ENCODE measurements at regions not wholly inside any gene's neighbourhood (a gene's known extent, or its start where the extent isn't known, plus 50 kb on each side); places are given as distances from the start of the nearest gene placed in this dataset.

GRCh38 chr2:64359892-64360657, 93.9 kb upstream of the LGALSL start:
- no peaks in the 10 kb centered on the region for H3K36me3 ChIP-seq
- H3K27ac ChIP-seq, result peak overlapping the region; percentile 72 to 78
- H3K4me1 ChIP-seq, result peaks cover 0 to 10% of the 10 kb centered on the region in 2 donors
- intact Hi-C loops (cut with DNase I), result loop anchor here (1.0 to 5.0 kb wide), 4 partner anchors 28 to 162 kb away; partner anchors contain the start of genes AFTPH and LGALSL
- no peaks in the 10 kb centered on the region for H3K27me3 ChIP-seq
- peak; percentile 90 to 97 for DNase-seq (ENCODE audit: low spot score in 2 of 2)
- no peak overlapping the region for H3K4me3 ChIP-seq
- TF ChIP-seq CTCF (IDR thresholded peaks at IDR 0.05), result no peak
- no peaks in the 10 kb centered on the region for H3K9me3 ChIP-seq

GRCh38 chr2:64361151-64361938, 92.6 kb upstream of the LGALSL start:
- DNase-seq (ENCODE audit: low spot score in 2 of 2), result no peak
- no peaks in the 10 kb centered on the region for H3K9me3 ChIP-seq
- no peak for TF ChIP-seq CTCF (IDR thresholded peaks at IDR 0.05)
- H3K4me1 ChIP-seq, result peaks cover 0 to 10% of the 10 kb centered on the region in 2 donors
- intact Hi-C loops (cut with DNase I), result loop anchor here (2.0 to 5.0 kb wide), 2 partner anchors 43 to 161 kb away; partner anchors contain the start of gene AFTPH
- H3K27ac ChIP-seq, result no peak overlapping the region
- no peaks in the 10 kb centered on the region for H3K27me3 ChIP-seq
- no peaks in the 10 kb centered on the region for H3K36me3 ChIP-seq
- no peak overlapping the region for H3K4me3 ChIP-seq

GRCh38 chr2:64362562-64363026, 91.4 kb upstream of the LGALSL start:
- TF ChIP-seq CTCF (IDR thresholded peaks at IDR 0.05), result no peak
- DNase-seq (ENCODE audit: low spot score in 2 of 2), result no peak
- no peak overlapping the region for H3K4me3 ChIP-seq
- no peaks in the 10 kb centered on the region for H3K27me3 ChIP-seq
- intact Hi-C loops (cut with DNase I), result loop anchor here (5.0 kb wide), 1 partner anchor 160 kb away; the partner anchor contains the start of gene AFTPH
- H3K4me1 ChIP-seq, result peaks cover 0 to 10% of the 10 kb centered on the region in 2 donors
- no peak overlapping the region for H3K27ac ChIP-seq
- H3K9me3 ChIP-seq, result no peaks in the 10 kb centered on the region
- H3K36me3 ChIP-seq, result no peaks in the 10 kb centered on the region

- Histone ChIP-seq H3K27ac (no peak overlapping the region), H3K4me3 (no peak overlapping the region), H3K36me3 (no peaks in the 10 kb centered on the region), H3K9me3 (no peaks in the 10 kb centered on the region), H3K27me3 (no peaks in the 10 kb centered on the region), H3K4me1 (peaks cover 0 to 10% of the 10 kb centered on the region in 2 donors)
- DNase-seq (ENCODE audit: low spot score in 2 of 2), result no peak
- intact Hi-C loops (cut with DNase I), result loop anchor here (5.0 kb wide), 1 partner anchor 159 kb away; the partner anchor contains the start of gene AFTPH
- no peak for TF ChIP-seq CTCF (IDR thresholded peaks at IDR 0.05)
Observed at GRCh38 chr2:64363140-64363539, 90.8 kb upstream of the LGALSL start.

- no peak overlapping the region for H3K27ac ChIP-seq
- intact Hi-C loops (cut with DNase I), result loop anchor here (5.0 kb wide), 1 partner anchor 158 kb away; the partner anchor contains the start of gene AFTPH
- no peaks in the 10 kb centered on the region for H3K27me3 ChIP-seq
- H3K9me3 ChIP-seq, result no peaks in the 10 kb centered on the region
- TF ChIP-seq CTCF (IDR thresholded peaks at IDR 0.05), result no peak
- peaks cover 0 to 10% of the 10 kb centered on the region in 2 donors for H3K4me1 ChIP-seq
- DNase-seq (ENCODE audit: low spot score in 2 of 2), result no peak
- H3K36me3 ChIP-seq, result no peaks in the 10 kb centered on the region
- H3K4me3 ChIP-seq, result no peak overlapping the region
Observed at GRCh38 chr2:64363848-64364247, 90.1 kb upstream of the LGALSL start.
